Left lung (tissue), 4 donors: ENCODE measurements at regions not wholly inside any gene's neighbourhood (a gene's known extent, or its start where the extent isn't known, plus 50 kb on each side); places are given as distances from the start of the nearest gene placed in this dataset.
A peak's percentile ranks its signal among the peaks of the same experiment; 100 is the strongest.

ENCODE experiments used
- ATAC-seq: fragments of 200-7000 bp; cut with Tn5 transposase; one replicate; pipeline ENCODE4 v1.9.1; 2020; ENCODE audit warnings: moderate library complexity
- DNase-seq, 4 donors: peaks; one replicate each; pipeline ENCODE4 v3.0.0-alpha.2; 2013 to 2020
- H3K27ac ChIP-seq, 2 donors: fragments of 200-600 bp; sonication (generic) in 1 of 2; one replicate each; pipeline versions ENCODE4 v1.5.0 to v1.8.0; 2020 to 2021
- H3K27me3 ChIP-seq, 2 donors: fragments of 200-600 bp; sonication (generic) in 1 of 2; one replicate each; pipeline versions ENCODE4 v1.5.0 to v1.8.0; 2020 to 2021
- H3K36me3 ChIP-seq, 2 donors: fragments of 200-600 bp; sonication (generic) in 1 of 2; one replicate each; pipeline versions ENCODE4 v1.5.0 to v1.8.0; 2020 to 2021
- H3K4me1 ChIP-seq, 2 donors: fragments of 200-600 bp; one replicate each; pipeline ENCODE4 v1.8.0; 2021
- H3K4me3 ChIP-seq, 2 donors: fragments of 200-600 bp; sonication (generic) in 1 of 2; one replicate each; pipeline versions ENCODE4 v1.5.0 to v1.8.0; 2020 to 2021; ENCODE audit warnings: mild to moderate bottlenecking in 1 of 2
- H3K9me3 ChIP-seq, 2 donors: fragments of 200-600 bp; sonication (generic) in 1 of 2; one replicate each; pipeline versions ENCODE4 v1.5.0 to v1.8.0; 2020 to 2021
- intact Hi-C, 2 donors: fragments of 100-400 bp; cut with DNase I; formaldehyde crosslinking; loops; one replicate each; pipeline versions ENCODE4 v1.11.2 to v1.14.2; 2022
- TF ChIP-seq, protein P1 (sequence below), 2 donors: fragments of 200-600 bp; sonication (generic) in 1 of 2; IDR thresholded peaks; one replicate each; pipeline versions ENCODE4 v1.5.0 to v1.8.0; 2021; ENCODE audit warnings: antibody characterized with exemption in 2 of 2
- donor health status: DM: no; HTN: yes; CAD: no.
- donor health status: DM: no; HTN: no; CAD: no.

- intact Hi-C loops: no loop called here
- Histone ChIP-seq H3K27me3 (no peaks in the 10 kb centered on the region), H3K36me3 (no peaks in the 10 kb centered on the region), H3K27ac (no peak overlapping the region), H3K4me1 (no peaks in the 10 kb centered on the region), H3K4me3 (no peak overlapping the region), H3K9me3 (no peaks in the 10 kb centered on the region)
- DNase-seq: no peak
- TF ChIP-seq, protein P1, sequence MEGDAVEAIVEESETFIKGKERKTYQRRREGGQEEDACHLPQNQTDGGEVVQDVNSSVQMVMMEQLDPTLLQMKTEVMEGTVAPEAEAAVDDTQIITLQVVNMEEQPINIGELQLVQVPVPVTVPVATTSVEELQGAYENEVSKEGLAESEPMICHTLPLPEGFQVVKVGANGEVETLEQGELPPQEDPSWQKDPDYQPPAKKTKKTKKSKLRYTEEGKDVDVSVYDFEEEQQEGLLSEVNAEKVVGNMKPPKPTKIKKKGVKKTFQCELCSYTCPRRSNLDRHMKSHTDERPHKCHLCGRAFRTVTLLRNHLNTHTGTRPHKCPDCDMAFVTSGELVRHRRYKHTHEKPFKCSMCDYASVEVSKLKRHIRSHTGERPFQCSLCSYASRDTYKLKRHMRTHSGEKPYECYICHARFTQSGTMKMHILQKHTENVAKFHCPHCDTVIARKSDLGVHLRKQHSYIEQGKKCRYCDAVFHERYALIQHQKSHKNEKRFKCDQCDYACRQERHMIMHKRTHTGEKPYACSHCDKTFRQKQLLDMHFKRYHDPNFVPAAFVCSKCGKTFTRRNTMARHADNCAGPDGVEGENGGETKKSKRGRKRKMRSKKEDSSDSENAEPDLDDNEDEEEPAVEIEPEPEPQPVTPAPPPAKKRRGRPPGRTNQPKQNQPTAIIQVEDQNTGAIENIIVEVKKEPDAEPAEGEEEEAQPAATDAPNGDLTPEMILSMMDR (IDR thresholded peaks at IDR 0.05): no peak
- ATAC-seq: no peak
These were observed 1193.4 kb downstream of the SORCS3 start for GRCh38 chr10:105834261-105835059.

DNA sequence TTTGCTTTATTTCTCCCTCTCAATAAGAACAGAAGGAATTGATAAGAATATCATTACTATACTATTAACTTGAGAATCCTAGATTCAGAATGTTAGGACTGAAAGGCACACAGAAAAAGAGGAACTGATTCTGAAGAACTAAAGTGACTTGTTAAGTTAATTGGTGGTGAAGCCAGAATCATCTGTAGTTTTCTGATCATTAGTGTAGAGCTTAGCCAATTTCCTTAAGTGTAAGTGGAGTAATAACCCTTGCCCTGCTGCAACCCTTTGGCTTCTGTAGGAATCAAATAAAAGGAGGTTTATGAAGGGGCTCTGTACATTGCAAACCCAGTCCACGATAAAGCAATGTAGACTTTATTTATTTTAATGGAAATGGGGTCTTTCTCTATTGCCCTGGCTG is 1186.0 kb downstream of the SORCS3 start:
- H3K4me3 ChIP-seq: no peak overlapping the region
- no peaks in the 10 kb centered on the region for H3K36me3 ChIP-seq
- no peak overlapping the region for H3K27ac ChIP-seq
- TF ChIP-seq, protein P1 (IDR thresholded peaks at IDR 0.05): no peak
- H3K4me1 ChIP-seq: no peaks in the 10 kb centered on the region
- no peak for DNase-seq
- H3K27me3 ChIP-seq: no peaks in the 10 kb centered on the region
- ATAC-seq: no peak
- intact Hi-C loops: no loop called here
- H3K9me3 ChIP-seq: no peaks in the 10 kb centered on the region

- H3K27ac ChIP-seq: no peak overlapping the region
- H3K4me3 ChIP-seq: no peak overlapping the region
- no peaks in the 10 kb centered on the region for H3K9me3 ChIP-seq
- TF ChIP-seq, protein P1 (IDR thresholded peaks at IDR 0.05): no peak
- intact Hi-C loops: no loop called here
- H3K4me1 ChIP-seq: no peaks in the 10 kb centered on the region
- H3K36me3 ChIP-seq: no peaks in the 10 kb centered on the region
- H3K27me3 ChIP-seq: no peaks in the 10 kb centered on the region
- DNase-seq (peak in 1 of 4 donors; percentile 23), ATAC-seq (no peak)
These were observed 1167.0 kb downstream of the SORCS3 start for GRCh38 chr10:105807935-105808587.

DNA sequence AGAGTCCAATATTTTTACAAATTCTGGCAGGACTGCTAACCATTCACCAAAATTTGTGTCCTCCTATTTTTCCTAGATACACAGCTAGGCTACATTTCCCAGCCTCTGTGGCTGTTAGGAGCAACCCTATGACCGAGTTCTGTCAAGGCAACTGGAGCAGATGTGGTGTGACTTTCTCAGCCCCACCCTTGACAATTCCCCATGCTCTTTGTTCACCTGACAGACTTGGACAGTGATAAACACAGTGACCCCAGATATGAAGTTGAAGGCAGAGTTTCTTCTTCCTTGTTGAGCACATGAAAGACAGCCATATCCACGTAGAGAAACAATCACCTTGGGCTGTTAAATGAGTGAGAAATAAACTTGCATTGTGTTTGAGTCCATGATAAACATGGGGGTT is 1162.1 kb downstream of the SORCS3 start:
- no peak overlapping the region for H3K27ac ChIP-seq
- ATAC-seq (no peak), DNase-seq (no peak)
- no peaks in the 10 kb centered on the region for H3K36me3 ChIP-seq
- intact Hi-C loops: no loop called here
- H3K4me3 ChIP-seq: no peak overlapping the region
- TF ChIP-seq, protein P1 (IDR thresholded peaks at IDR 0.05): no peak
- H3K4me1 ChIP-seq: no peaks in the 10 kb centered on the region
- no peaks in the 10 kb centered on the region for H3K9me3 ChIP-seq
- no peaks in the 10 kb centered on the region for H3K27me3 ChIP-seq

DNA sequence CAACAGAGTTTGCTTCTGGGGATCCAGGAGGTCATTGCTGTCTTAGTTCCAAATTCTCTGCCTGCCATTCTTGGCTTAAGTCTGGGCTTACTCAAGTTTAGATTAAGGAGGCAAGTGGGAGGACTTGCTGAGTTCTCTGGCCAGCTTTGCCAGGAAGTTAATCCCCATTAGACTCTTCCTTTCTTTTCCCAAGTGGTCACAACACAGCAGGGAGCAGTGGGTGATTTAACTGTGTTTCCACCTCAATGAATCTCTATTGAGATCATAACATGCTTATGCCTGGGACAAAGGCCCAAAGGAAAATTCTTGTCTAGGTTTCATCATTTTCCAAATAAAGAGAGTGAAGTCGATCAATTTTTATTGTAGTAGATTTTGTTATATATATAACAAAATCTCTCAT is 1159.6 kb downstream of the SORCS3 start:
- no peak for ATAC-seq
- no peak overlapping the region for H3K27ac ChIP-seq
- DNase-seq: no peak
- TF ChIP-seq, protein P1 (IDR thresholded peaks at IDR 0.05): no peak
- H3K9me3 ChIP-seq: no peaks in the 10 kb centered on the region
- no peak overlapping the region for H3K4me3 ChIP-seq
- no peaks in the 10 kb centered on the region for H3K36me3 ChIP-seq
- intact Hi-C loops: no loop called here
- no peaks in the 10 kb centered on the region for H3K27me3 ChIP-seq
- no peaks in the 10 kb centered on the region for H3K4me1 ChIP-seq
